GM12865 (cell line): ENCODE measurements at regions not wholly inside any gene's neighbourhood (a gene's known extent, or its start where the extent isn't known, plus 50 kb on each side); places are given as distances from the start of the nearest gene placed in this dataset.

Experiments
- DNase-seq: peaks from one replicate; pipeline ENCODE4 v3.0.0; 2010; ENCODE audit warnings: low read depth
- H3K4me3 ChIP-seq: 2 replicates; pipeline ENCODE4 v1.5.1; 2011; ENCODE audit warnings: mild to moderate bottlenecking, low read depth, low read length, control low read depth
- TF ChIP-seq, protein P1 (sequence below): IDR thresholded peaks from 2 replicates; pipeline ENCODE4 v1.5.1; 2011; ENCODE audit warnings: low read length, control low read depth, low read depth, inconsistent platforms; ENCODE audit not compliant: insufficient read depth; ENCODE audit errors: missing control alignments

DNA sequence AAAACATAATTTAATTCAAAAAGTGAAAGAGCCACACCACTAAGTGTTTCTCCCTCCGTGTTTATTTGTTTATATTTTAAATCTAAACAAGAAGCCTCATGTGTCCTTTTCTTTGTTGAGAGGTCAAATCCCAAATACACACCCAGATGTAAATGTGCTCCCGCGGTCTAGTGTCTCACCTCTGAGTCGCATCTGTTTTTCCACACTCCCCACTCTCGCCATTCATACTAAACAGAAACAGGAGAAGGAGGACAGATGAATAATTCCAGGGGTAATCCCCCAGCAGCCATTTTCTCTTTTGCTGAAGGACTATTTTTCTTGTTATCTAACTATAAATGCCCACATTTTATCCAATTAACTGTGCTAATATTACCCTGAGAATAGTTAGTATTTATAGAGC, 361.6 kb upstream of the RIOK2 start:
- TF ChIP-seq, protein P1, sequence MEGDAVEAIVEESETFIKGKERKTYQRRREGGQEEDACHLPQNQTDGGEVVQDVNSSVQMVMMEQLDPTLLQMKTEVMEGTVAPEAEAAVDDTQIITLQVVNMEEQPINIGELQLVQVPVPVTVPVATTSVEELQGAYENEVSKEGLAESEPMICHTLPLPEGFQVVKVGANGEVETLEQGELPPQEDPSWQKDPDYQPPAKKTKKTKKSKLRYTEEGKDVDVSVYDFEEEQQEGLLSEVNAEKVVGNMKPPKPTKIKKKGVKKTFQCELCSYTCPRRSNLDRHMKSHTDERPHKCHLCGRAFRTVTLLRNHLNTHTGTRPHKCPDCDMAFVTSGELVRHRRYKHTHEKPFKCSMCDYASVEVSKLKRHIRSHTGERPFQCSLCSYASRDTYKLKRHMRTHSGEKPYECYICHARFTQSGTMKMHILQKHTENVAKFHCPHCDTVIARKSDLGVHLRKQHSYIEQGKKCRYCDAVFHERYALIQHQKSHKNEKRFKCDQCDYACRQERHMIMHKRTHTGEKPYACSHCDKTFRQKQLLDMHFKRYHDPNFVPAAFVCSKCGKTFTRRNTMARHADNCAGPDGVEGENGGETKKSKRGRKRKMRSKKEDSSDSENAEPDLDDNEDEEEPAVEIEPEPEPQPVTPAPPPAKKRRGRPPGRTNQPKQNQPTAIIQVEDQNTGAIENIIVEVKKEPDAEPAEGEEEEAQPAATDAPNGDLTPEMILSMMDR = no peak
- DNase-seq = no peak
- no peak overlapping the region for H3K4me3 ChIP-seq

- no peak for DNase-seq
- no peak overlapping the region for H3K4me3 ChIP-seq
- TF ChIP-seq, protein P1 = no peak
These were observed 362.4 kb upstream of the RIOK2 start for GRCh38 chr5:97545446-97545845.

DNA sequence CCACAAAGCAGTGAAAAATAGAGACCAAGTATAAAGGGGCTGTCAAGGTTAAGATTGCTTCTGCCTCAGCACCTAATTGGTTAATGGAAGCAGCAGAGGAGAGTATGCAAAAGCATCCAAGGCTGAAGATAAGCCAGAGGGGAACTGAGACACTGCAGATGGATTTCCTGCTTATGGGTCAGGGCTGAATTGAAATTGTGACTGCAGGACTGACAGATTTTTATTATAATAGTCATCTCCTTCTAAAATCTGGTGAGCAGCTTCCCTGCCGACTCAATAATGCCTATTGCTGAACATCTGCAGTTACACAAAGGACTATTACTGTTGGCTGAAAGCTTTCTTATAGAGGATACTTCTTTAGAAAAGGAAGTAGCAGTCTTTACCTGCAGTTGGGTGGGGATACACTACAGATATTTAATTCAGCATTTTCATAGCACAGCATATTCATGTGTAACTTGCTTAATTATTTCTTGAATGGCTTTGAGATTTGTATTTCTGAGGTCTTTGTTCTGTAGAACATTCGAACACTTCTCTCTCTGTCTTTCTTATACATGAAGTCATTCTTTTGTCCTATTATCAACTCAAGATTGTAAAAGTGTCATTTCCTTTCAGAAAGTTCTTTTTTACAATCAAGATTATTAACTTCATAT, 363.0 kb upstream of the RIOK2 start:
- no peak for DNase-seq
- TF ChIP-seq, protein P1 = no peak
- no peak overlapping the region for H3K4me3 ChIP-seq

- H3K4me3 ChIP-seq = no peak overlapping the region
- no peak for DNase-seq
- TF ChIP-seq, protein P1 = no peak
These were observed 364.4 kb upstream of the RIOK2 start for GRCh38 chr5:97547430-97547829.

DNA sequence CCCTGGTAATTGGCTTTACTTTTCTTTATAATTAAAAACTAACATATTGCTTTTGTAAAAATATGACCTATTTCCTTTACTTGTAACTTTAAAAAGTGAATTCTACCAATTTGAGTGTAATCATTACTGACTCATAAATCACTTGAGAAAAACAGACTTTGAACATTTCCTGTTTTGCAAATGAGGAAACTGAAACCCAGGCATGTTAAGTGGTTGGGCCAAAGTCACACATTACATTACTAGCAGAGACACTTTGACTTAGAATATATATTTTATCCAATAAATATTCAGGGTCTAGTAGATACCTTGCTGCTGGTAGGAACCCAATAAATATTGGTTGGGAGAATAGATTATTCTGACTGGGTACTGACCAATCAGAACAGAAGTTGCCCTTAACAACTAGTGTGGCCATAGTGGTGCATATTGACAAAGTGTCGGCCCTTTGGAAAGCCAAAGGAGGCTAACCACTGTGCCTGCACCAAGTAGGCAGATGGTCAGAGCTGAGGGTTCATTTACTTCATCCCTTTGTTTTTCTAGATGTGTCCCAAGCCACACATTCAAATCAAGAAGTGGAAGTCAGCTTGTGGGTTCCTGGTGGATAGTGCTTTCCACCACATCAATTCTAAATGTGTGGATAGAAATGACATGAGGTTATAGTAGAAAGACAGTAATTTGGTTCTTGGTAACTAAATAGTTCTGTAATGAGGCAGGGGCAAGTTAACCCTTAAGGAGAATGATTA, 365.1 kb upstream of the RIOK2 start:
- peak; percentile 54 for DNase-seq

GRCh38 chr5:97548739-97549080, 365.7 kb upstream of the RIOK2 start:
- no peak for DNase-seq
- no peak overlapping the region for H3K4me3 ChIP-seq
- TF ChIP-seq, protein P1 = no peak

More for the DNA sequence above, 365.1 kb upstream of the RIOK2 start:
- no peak overlapping the region for H3K4me3 ChIP-seq
- TF ChIP-seq, protein P1 = no peak
